PC-9 (cell line): ENCODE measurements at regions not wholly inside any gene's neighbourhood (a gene's known extent, or its start where the extent isn't known, plus 50 kb on each side); places are given as distances from the start of the nearest gene placed in this dataset.
"Not testable (repeated sequence)": the region's sequence is repeated elsewhere in the genome, so short reads cannot be mapped to it uniquely, and the experiment has no call there.

Experiments used
- BruUV-seq: library from RNA; stranded (reverse); fragments of 400-500 nt; replicated peaks from 2 replicates; lab custom pipeline; 2021; lab: Mats Ljungman, UMichigan
- CTCF ChIA-PET: fragments of 300-600 bp; sonication (Branson Sonifier 250); formaldehyde crosslinking; loops from one replicate; lab custom pipeline; 2022; ENCODE audit warnings: antibody characterized with exemption; lab: Charles Lee
- POLR2A ChIA-PET: fragments of 300-600 bp; sonication (Branson Sonifier 250); formaldehyde crosslinking; loops from one replicate; lab custom pipeline; 2022; ENCODE audit warnings: antibody characterized with exemption; ENCODE audit not compliant: unreplicated experiment; lab: Charles Lee
- DNase-seq, 2 experiments: peaks; one replicate each; pipeline versions ENCODE4 v3.0.0 to v3.0.0-alpha.2; 2015 to 2022; ENCODE audit warnings: mixed read lengths in 1 of 2
- H2AFZ ChIP-seq: fragments of 200-600 bp; sonication (generic); 2 replicates; pipeline ENCODE4 v1.8.1; 2017; ENCODE audit warnings: antibody characterized with exemption
- H3F3A ChIP-seq: fragments of 200-600 bp; sonication (generic); 2 replicates; pipeline ENCODE4 v1.8.1; 2017; ENCODE audit warnings: antibody characterized with exemption, mild to moderate bottlenecking, low read depth; ENCODE audit not compliant: insufficient read depth
- H3K27ac ChIP-seq: fragments of 200-600 bp; sonication (generic); 2 replicates; pipeline ENCODE4 v1.6.1; 2016; ENCODE audit warnings: mixed run types
- H3K27me3 ChIP-seq: fragments of 200-600 bp; sonication (generic); 2 replicates; pipeline ENCODE4 v1.6.1; 2016; ENCODE audit warnings: low read depth, mixed run types; ENCODE audit not compliant: insufficient read depth
- H3K36me3 ChIP-seq: fragments of 200-600 bp; sonication (generic); 2 replicates; pipeline ENCODE4 v1.6.1; 2016; ENCODE audit warnings: low read depth, mixed run types
- H3K4me1 ChIP-seq: fragments of 200-600 bp; sonication (generic); replicated peaks from 2 replicates; pipeline ENCODE4 v1.6.1; 2016; ENCODE audit warnings: mixed run types; ENCODE audit not compliant: insufficient read depth
- H3K4me2 ChIP-seq: fragments of 200-600 bp; sonication (generic); 2 replicates; pipeline ENCODE4 v1.6.1; 2017; ENCODE audit warnings: mixed run types
- H3K4me3 ChIP-seq: fragments of 200-600 bp; sonication (generic); 2 replicates; pipeline ENCODE4 v1.6.1; 2016; ENCODE audit warnings: mixed run types
- H3K79me2 ChIP-seq: fragments of 200-600 bp; sonication (generic); 2 replicates; pipeline ENCODE4 v1.6.1; 2017; ENCODE audit warnings: low read depth, mixed run types
- H3K9me2 ChIP-seq: fragments of 200-600 bp; sonication (generic); 2 replicates; pipeline ENCODE4 v1.8.1; 2017; ENCODE audit warnings: mild to moderate bottlenecking; ENCODE audit not compliant: insufficient read depth
- H3K9me3 ChIP-seq: fragments of 200-600 bp; sonication (generic); 2 replicates; pipeline ENCODE4 v1.8.1; 2016; ENCODE audit warnings: low read depth; ENCODE audit not compliant: insufficient read depth
- H4K20me1 ChIP-seq: fragments of 200-600 bp; sonication (generic); 2 replicates; pipeline ENCODE4 v1.8.1; 2017; ENCODE audit not compliant: insufficient read depth
- CTCF ChIP-seq: fragments of 200-600 bp; sonication (generic); conservative IDR thresholded peaks from 2 replicates; pipeline ENCODE4 v1.6.1; 2017; ENCODE audit warnings: mixed run types, antibody characterized with exemption, mild to moderate bottlenecking, moderate library complexity
- EZH2 ChIP-seq: fragments of 200-600 bp; sonication (generic); IDR thresholded peaks from 2 replicates; pipeline ENCODE4 v1.8.0; 2017; ENCODE audit warnings: antibody characterized with exemption, low read depth
- intact Hi-C: fragments of 100-400 bp; cut with micrococcal nuclease; formaldehyde crosslinking; loops from one replicate; pipeline ENCODE4 v1.10.0; 2022; ENCODE audit not compliant: unreplicated experiment

DNA sequence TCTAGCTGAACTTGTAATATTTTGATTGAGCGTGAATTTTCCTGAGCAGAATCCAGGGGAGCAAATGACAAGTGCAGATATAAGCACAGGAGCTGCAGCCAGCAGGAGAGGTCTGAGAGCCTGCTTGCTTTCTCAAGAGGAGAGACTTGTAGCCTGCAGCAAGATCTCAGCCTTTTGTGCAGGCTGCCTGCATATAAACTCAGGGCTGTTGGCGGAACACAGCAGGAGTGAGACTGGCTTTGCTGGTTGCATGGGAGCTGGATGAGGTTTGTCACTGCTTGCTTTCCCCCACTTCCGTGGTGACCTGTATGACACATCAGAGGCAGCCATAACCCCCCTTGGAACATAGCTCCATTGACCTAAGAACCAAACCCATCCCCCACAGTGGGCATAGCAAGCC is 725.4 kb upstream of the RGS18 start:
- H3K4me3 ChIP-seq = no peak overlapping the region
- no TSS peak for BruUV-seq
- ChIA-PET POLR2A (no interaction called here), CTCF (no interaction called here)
- no peaks in the 10 kb centered on the region for H3K9me2 ChIP-seq
- no peak for TF ChIP-seq CTCF
- TF ChIP-seq EZH2 = no peak
- intact Hi-C loops = no loop called here
- no peaks in the 10 kb centered on the region for H3K9me3 ChIP-seq
- no peaks in the 10 kb centered on the region for H4K20me1 ChIP-seq
- DNase-seq = no peak
- no peaks in the 10 kb centered on the region for H3K4me1 ChIP-seq
- no peak overlapping the region for H2AFZ ChIP-seq
- H3K79me2 ChIP-seq = no peaks in the 10 kb centered on the region
- H3K27me3 ChIP-seq = no peaks in the 10 kb centered on the region
- no peaks in the 10 kb centered on the region for H3K36me3 ChIP-seq
- H3K27ac ChIP-seq = no peak overlapping the region
- no peaks in the 10 kb centered on the region for H3F3A ChIP-seq
- H3K4me2 ChIP-seq = no peak overlapping the region

DNA sequence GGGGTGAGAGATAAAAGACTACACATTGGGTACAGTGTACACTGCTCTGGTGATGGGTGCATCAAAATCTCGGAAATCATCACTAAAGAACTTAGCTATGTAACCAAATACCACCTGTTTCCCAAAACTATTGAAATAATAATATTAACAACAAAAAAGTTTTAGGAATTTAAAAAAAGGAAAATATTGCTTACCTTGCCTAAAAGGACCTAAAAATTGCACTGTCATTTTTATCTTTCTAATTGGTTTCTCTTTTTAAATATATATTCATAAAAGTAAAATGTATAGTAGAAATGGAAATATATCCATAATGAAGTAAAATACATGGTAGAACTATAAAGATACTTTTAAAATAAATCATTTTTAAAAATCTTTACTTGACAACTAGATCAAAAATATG is 719.3 kb upstream of the RGS18 start:
- intact Hi-C loops = no loop called here
- H2AFZ ChIP-seq = no peak overlapping the region

DNA sequence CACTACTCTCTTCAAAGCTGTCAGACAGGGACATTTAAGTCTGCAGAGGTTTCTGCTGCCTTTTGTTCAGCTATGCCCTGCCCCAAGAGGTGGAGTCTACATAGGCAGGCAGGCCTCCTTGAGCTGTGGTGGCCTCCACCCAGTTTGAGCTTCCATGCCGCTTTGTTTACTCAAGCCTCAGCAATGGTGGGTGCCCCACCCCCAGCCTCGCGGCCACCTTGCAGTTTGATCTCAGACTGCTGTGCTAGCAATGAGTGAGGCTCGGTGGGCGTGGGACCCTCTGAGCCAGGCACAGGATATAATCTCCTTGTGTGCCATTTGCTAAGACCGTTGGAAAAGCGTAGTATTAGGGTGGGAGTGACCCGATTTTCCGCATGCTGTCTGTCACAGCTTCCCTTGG is 710.0 kb upstream of the RGS18 start:
- H3K9me2 ChIP-seq, CTCF ChIA-PET, H3K27ac ChIP-seq, H3F3A ChIP-seq, H3K36me3 ChIP-seq, H3K4me1 ChIP-seq, intact Hi-C loops, DNase-seq, H4K20me1 ChIP-seq, H2AFZ ChIP-seq, H3K27me3 ChIP-seq, H3K4me3 ChIP-seq, H3K79me2 ChIP-seq, POLR2A ChIA-PET, H3K4me2 ChIP-seq, BruUV-seq, H3K9me3 ChIP-seq: not testable (repeated sequence)

More for the DNA sequence above, 719.3 kb upstream of the RGS18 start:
- ChIA-PET POLR2A (no interaction called here), CTCF (no interaction called here)
- Histone ChIP-seq H3K79me2 (no peaks in the 10 kb centered on the region), H3K9me3 (no peaks in the 10 kb centered on the region), H3K9me2 (no peaks in the 10 kb centered on the region; the same call in 1 of the 2 replicates), H3F3A (no peaks in the 10 kb centered on the region), H4K20me1 (no peaks in the 10 kb centered on the region), H3K27ac (no peak overlapping the region), H3K4me2 (no peak overlapping the region), H3K27me3 (no peaks in the 10 kb centered on the region), H3K36me3 (no peaks in the 10 kb centered on the region), H3K4me3 (no peak overlapping the region), H3K4me1 (no peaks in the 10 kb centered on the region)
- BruUV-seq = no TSS peak
- TF ChIP-seq CTCF (no peak), EZH2 (no peak)
- no peak for DNase-seq

DNA sequence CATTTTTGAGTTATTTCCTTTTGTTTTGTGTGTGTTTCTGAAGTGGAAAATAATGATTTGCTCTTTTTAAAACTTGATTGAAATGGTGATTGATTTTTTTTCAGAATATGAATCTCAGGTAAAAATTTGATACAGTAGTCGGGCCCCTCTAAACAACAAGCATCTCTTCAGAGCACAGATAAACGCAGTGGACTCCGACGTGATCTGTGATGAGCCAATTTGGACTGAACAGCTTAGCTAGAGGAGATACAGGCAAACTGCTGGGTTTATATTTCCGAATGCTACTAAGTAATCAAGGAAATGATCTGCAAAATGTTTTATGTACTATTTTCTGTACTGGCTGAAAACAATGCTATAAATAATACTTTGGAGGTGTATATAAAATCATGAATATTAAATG is 705.7 kb upstream of the RGS18 start:
- no peaks in the 10 kb centered on the region for H3K27me3 ChIP-seq
- H4K20me1 ChIP-seq = no peaks in the 10 kb centered on the region
- no peaks in the 10 kb centered on the region for H3K9me2 ChIP-seq
- no peaks in the 10 kb centered on the region for H3K4me1 ChIP-seq
- H3K36me3 ChIP-seq = no peaks in the 10 kb centered on the region
- H3K4me3 ChIP-seq = no peak overlapping the region
- TF ChIP-seq EZH2 (no peak), CTCF (no peak)
- H3K27ac ChIP-seq = no peak overlapping the region
- POLR2A ChIA-PET = no interaction called here
- H3K9me3 ChIP-seq = no peaks in the 10 kb centered on the region
- H3K79me2 ChIP-seq = no peaks in the 10 kb centered on the region
- H2AFZ ChIP-seq = no peak overlapping the region
- H3K4me2 ChIP-seq = no peak overlapping the region
- DNase-seq = no peak
- H3F3A ChIP-seq = no peaks in the 10 kb centered on the region
- CTCF ChIA-PET = no interaction called here
- intact Hi-C loops = no loop called here
- BruUV-seq = no TSS peak
